WERI-Rb-1 (cell line): ENCODE measurements at regions not wholly inside any gene's neighbourhood (a gene's known extent, or its start where the extent isn't known, plus 50 kb on each side); places are given as distances from the start of the nearest gene placed in this dataset.

Source experiments
- DNase-seq: peaks from one replicate; pipeline ENCODE4 v3.0.0-alpha.2; 2020
- H3K27ac ChIP-seq: fragments of 250-450 bp; sonication (Bioruptor Pico); 2 replicates; pipeline ENCODE4 v1.5.1; 2020; ENCODE audit warnings: mild to moderate bottlenecking, moderate library complexity
- H3K27me3 ChIP-seq: fragments of 250-450 bp; sonication (Bioruptor Pico); 2 replicates; pipeline ENCODE4 v1.5.1; 2021; ENCODE audit warnings: mild to moderate bottlenecking, low read depth, moderate library complexity; ENCODE audit not compliant: insufficient read depth, severe bottlenecking
- H3K36me3 ChIP-seq: fragments of 250-450 bp; sonication (Bioruptor Pico); 2 replicates; pipeline ENCODE4 v1.5.1; 2020; ENCODE audit warnings: mild to moderate bottlenecking, moderate library complexity
- H3K4me3 ChIP-seq: 2 replicates; pipeline ENCODE4 v1.5.1; 2011; ENCODE audit warnings: low read depth, mild to moderate bottlenecking, control low read depth, low read length
- H3K9me3 ChIP-seq: fragments of 250-450 bp; sonication (Bioruptor Pico); 2 replicates; pipeline ENCODE4 v1.5.1; 2021; ENCODE audit warnings: mild to moderate bottlenecking, moderate library complexity; ENCODE audit not compliant: severe bottlenecking
- CTCF ChIP-seq: IDR thresholded peaks from 2 replicates; pipeline ENCODE4 v1.5.1; 2011; ENCODE audit warnings: low read depth, mild to moderate bottlenecking, control low read depth, inconsistent platforms, low read length

- DNase-seq: no peak
Measured at GRCh38 chr2:219823574-219823973, 196.1 kb downstream of the SLC4A3 start.

GRCh38 chr2:219824996-219825395, 197.6 kb downstream of the SLC4A3 start:
- TF ChIP-seq CTCF: no peak
- DNase-seq: no peak
- Histone ChIP-seq H3K27ac (no peak overlapping the region), H3K4me3 (no peak overlapping the region), H3K36me3 (no peaks in the 10 kb centered on the region), H3K9me3 (no peaks in the 10 kb centered on the region), H3K27me3 (no peaks in the 10 kb centered on the region)

More at GRCh38 chr2:219823574-219823973, 196.1 kb downstream of the SLC4A3 start:
- Histone ChIP-seq H3K9me3 (no peaks in the 10 kb centered on the region), H3K36me3 (no peaks in the 10 kb centered on the region), H3K27ac (no peak overlapping the region), H3K27me3 (no peaks in the 10 kb centered on the region), H3K4me3 (no peak overlapping the region)
- TF ChIP-seq CTCF: no peak

- TF ChIP-seq CTCF: no peak
- DNase-seq: no peak
- Histone ChIP-seq H3K36me3 (no peaks in the 10 kb centered on the region), H3K27ac (no peak overlapping the region), H3K4me3 (no peak overlapping the region), H3K9me3 (no peaks in the 10 kb centered on the region), H3K27me3 (no peaks in the 10 kb centered on the region)
Measured at GRCh38 chr2:219828127-219828526, 200.7 kb downstream of the SLC4A3 start.

GRCh38 chr2:219829667-219830352, 202.4 kb downstream of the SLC4A3 start:
- no peak overlapping the region for H3K27ac ChIP-seq
- TF ChIP-seq CTCF: no peak
- H3K27me3 ChIP-seq: no peaks in the 10 kb centered on the region
- DNase-seq: no peak
- H3K4me3 ChIP-seq: no peak overlapping the region
- no peaks in the 10 kb centered on the region for H3K36me3 ChIP-seq
- H3K9me3 ChIP-seq: no peaks in the 10 kb centered on the region

- Histone ChIP-seq H3K27ac (no peak overlapping the region), H3K36me3 (no peaks in the 10 kb centered on the region), H3K27me3 (no peaks in the 10 kb centered on the region), H3K9me3 (no peaks in the 10 kb centered on the region), H3K4me3 (no peak overlapping the region)
- no peak for TF ChIP-seq CTCF
- no peak for DNase-seq
Measured at GRCh38 chr2:219830353-219830738, 202.9 kb downstream of the SLC4A3 start.

- Histone ChIP-seq H3K9me3 (no peaks in the 10 kb centered on the region), H3K4me3 (no peak overlapping the region), H3K27me3 (no peaks in the 10 kb centered on the region), H3K27ac (no peak overlapping the region), H3K36me3 (no peaks in the 10 kb centered on the region)
- no peak for TF ChIP-seq CTCF
- DNase-seq: no peak
Measured at GRCh38 chr2:219831957-219832356, 204.5 kb downstream of the SLC4A3 start.
